ENCODE measurements at regions not wholly inside any gene's neighbourhood (a gene's known extent, or its start where the extent isn't known, plus 50 kb on each side); places are given as distances from the start of the nearest gene placed in this dataset.

DNA sequence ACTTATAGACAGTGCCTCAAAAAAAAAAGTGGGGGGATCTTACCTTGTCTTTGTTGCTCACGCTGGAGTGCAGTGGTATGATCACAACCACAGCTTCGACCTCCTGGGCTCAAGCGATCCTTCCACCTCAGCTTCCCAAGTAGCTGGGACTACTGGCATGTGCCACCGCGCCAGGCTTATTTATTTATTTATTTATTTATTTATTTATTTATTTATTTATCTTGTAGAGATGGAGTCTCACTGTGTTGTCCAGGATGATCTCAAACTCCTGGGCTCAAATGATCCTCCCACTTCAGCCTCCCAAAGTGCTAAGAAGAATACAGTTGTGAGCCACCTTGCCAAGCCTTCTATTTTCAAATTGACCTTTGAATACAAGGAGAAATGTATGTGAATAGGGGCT, 553.0 kb upstream of the BTBD3 start:
- Mint-ChIP-seq H3K4me1 (no peaks in the 10 kb centered on the region), H3K36me3 (ENCODE audit: low read depth) (no peaks in the 10 kb centered on the region), H3K4me3 (no peak overlapping the region), H3K27me3 (no peaks in the 10 kb centered on the region), H3K9me3 (peaks cover 3% of the 10 kb centered on the region), H3K27ac (no peak overlapping the region)
- DNase-seq = no peak
- intact Hi-C loops (cut with micrococcal nuclease) = no loop called here

DNA sequence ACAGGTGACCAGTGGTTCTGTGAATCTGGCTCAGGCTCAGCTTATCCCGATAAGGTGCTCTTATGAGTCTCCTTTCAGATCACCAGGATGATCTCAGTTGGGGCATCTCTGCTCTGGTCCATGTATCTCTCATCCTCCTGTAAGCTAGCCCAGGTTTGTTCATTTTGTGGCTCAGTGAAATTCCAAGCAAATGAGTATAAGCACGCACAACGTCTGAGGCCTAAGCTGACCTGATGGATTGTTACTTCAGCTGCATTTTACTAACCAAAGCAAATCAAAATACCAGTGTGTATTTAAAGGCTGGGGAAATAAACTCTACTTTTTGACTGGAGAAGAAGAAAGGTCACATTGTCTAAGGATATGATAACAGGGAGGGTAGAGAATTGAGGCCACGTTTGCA, 551.0 kb upstream of the BTBD3 start:
- H3K27me3 Mint-ChIP-seq = no peaks in the 10 kb centered on the region
- intact Hi-C loops (cut with micrococcal nuclease) = no loop called here
- no peak for DNase-seq
- no peak overlapping the region for H3K27ac Mint-ChIP-seq
- no peaks in the 10 kb centered on the region for H3K4me1 Mint-ChIP-seq
- peaks cover 3% of the 10 kb centered on the region for H3K9me3 Mint-ChIP-seq
- no peak overlapping the region for H3K4me3 Mint-ChIP-seq
- H3K36me3 Mint-ChIP-seq (ENCODE audit: low read depth) = no peaks in the 10 kb centered on the region

DNA sequence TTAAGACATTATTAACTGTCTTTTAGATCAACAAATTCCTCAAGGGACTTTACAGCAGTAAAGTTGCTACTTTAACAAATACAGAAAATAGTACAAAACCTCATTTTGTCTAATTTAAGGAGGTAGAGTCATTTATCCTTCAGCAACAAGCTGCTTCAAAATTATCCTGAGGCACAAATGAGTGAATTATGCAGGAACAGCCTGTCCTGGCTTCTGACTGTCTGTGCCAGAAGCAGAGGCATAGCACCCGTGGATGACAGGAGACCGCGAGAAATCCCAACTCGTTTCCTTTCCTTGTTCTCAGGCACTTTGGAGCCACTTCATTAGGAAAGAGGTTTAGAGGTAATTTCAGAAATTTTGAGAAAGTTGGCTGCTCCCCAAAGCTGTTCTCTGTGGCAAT, 549.2 kb upstream of the BTBD3 start:
- Mint-ChIP-seq H3K4me3 (no peak overlapping the region), H3K27me3 (no peaks in the 10 kb centered on the region), H3K4me1 (no peaks in the 10 kb centered on the region), H3K36me3 (ENCODE audit: low read depth) (no peaks in the 10 kb centered on the region), H3K27ac (no peak overlapping the region), H3K9me3 (peaks cover 3% of the 10 kb centered on the region)
- DNase-seq = no peak
- intact Hi-C loops (cut with micrococcal nuclease) = no loop called here

DNA sequence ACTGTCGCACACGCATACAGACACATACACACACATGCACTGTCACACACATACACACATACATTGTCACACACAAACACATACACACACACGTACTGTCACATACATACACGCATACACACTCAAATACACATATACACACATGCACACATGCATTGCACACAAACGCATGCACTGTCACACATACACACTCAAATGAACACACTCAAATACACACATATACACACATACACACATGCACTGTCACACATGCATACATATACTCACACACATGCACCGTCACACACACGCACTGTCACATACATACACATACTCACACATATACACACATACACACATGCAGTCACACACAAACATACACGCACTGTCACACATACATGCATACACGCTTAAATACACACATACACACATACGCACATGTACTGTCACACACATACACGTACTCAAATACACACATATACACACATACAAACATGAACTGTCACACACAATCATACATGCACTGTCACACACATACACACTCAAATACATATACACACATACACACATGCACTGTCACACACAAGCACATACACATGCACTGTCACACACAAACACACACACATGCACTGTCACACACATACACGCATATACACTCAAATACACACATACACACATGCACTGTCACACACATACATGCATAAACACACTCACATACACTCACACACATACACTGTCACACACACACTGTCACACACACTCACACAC, 548.6 kb upstream of the BTBD3 start:
- Mint-ChIP-seq H3K27ac (no peak overlapping the region), H3K36me3 (ENCODE audit: low read depth) (no peaks in the 10 kb centered on the region), H3K9me3 (no peaks in the 10 kb centered on the region), H3K27me3 (no peaks in the 10 kb centered on the region), H3K4me1 (no peaks in the 10 kb centered on the region), H3K4me3 (no peak overlapping the region)
- intact Hi-C loops (cut with micrococcal nuclease) = no loop called here
- no peak for DNase-seq

DNA sequence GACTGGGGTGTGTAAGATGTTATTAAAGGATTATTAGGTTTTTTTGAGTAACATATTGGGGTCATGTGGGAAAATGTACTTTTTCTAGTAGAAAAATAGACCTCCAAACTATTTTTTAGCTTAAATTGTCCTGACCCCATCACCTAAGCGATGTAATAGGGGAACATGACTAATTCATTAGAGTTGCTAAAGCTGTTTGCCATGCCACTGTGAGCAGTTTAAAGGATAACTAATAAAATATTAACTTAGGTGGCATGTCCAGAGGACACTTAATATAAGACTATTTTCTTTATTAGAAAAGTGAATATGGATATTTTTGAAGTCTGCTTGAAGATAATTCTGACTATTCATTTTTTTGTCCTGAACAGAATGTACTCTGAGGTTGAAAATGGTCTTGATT, 545.9 kb upstream of the BTBD3 start:
- Mint-ChIP-seq H3K4me1 (no peaks in the 10 kb centered on the region), H3K36me3 (ENCODE audit: low read depth) (no peaks in the 10 kb centered on the region), H3K27me3 (no peaks in the 10 kb centered on the region), H3K27ac (no peak overlapping the region), H3K4me3 (no peak overlapping the region), H3K9me3 (no peaks in the 10 kb centered on the region)
- DNase-seq = no peak
- intact Hi-C loops (cut with micrococcal nuclease) = no loop called here

DNA sequence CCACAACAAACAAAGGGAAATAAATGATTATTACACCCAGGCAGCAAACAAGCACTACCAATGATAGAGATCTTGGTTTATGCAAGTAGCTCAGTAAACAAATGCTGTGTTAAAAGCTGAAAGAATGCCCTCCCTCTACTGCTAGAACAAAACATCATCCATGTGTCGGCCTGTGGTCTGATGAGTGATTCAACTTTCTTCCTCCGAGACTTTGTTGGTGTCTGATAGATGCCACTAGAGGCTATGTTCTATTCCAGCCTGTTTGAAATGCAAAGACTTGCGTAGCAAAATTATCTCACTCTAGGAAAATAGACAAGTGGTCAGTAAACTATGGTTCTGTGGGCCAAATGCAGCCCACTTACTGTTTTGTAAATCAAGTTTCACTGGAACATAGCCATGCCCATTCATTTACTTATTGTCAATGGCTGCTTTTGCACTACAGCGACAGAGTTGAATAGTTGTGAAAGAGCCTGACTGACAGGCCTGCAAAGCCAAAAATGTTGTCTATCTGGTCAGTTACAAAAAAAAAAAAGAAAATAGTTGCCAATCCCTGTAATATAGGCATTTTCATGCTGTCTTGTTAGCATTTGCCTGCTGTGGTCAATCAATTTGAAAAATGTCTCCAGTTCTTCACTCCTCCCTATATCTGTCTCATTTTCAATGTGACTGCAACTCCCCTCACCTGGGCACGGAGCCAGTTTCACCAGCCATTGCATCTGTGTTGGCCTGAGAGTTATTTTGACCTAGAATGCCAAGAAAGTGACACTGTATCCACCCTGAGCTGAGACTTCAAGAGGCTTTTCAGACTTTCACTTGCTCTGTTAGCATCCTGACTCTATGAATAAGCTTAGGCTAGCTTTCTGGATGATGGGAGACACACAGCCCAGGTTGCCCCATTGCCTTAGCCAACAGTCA, 544.6 kb upstream of the BTBD3 start:
- intact Hi-C loops (cut with micrococcal nuclease) = no loop called here
- no peak overlapping the region for H3K27ac Mint-ChIP-seq
- no peak overlapping the region for H3K4me3 Mint-ChIP-seq
- no peaks in the 10 kb centered on the region for H3K4me1 Mint-ChIP-seq
- no peaks in the 10 kb centered on the region for H3K36me3 Mint-ChIP-seq (ENCODE audit: low read depth)
- DNase-seq = no peak
- no peaks in the 10 kb centered on the region for H3K27me3 Mint-ChIP-seq
- H3K9me3 Mint-ChIP-seq = peaks cover 5% of the 10 kb centered on the region

DNA sequence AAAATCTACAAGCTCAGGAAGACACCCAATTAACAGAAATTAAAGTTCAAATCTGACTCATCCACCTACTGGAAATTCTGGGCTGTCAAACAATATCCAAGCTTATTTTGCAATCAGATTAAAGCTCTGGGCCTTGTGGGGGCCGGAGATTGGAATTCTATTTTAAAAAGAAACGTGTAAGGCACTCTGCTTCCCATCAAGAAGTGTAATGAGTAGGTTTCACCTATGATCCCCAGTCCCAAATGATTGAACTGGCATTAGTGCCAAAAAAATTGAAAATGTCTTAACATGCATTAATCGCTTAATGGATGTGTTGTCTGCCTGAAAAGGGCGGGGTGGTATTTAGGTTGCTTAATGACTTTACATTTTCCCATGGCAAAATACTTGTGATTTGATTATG, 542.4 kb upstream of the BTBD3 start:
- Mint-ChIP-seq H3K4me3 (no peak overlapping the region), H3K27ac (no peak overlapping the region), H3K27me3 (no peaks in the 10 kb centered on the region), H3K9me3 (peaks cover 5% of the 10 kb centered on the region), H3K36me3 (ENCODE audit: low read depth) (no peaks in the 10 kb centered on the region), H3K4me1 (no peaks in the 10 kb centered on the region)
- intact Hi-C loops (cut with micrococcal nuclease) = no loop called here
- no peak for DNase-seq

DNA sequence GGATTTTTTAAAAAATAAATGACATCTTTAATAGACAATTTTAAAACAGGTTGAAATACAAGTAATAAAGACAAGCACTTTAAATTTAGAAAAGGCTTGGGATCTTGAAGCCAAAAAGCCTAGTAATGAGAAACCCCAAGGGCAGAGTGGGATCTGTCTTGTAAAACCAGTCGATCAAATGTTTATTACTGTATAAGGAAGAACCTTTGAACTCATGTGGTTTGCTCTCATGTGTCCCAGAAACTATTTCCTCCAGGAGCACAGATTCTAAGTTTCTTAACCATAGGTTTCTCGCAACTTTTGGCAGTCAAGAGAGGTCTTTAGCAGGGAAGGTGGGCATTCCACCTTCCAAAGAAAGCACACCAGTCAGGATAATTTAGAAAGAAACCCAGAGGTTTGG, 541.7 kb upstream of the BTBD3 start:
- no peaks in the 10 kb centered on the region for H3K36me3 Mint-ChIP-seq (ENCODE audit: low read depth)
- H3K4me1 Mint-ChIP-seq = no peaks in the 10 kb centered on the region
- intact Hi-C loops (cut with micrococcal nuclease) = no loop called here
- H3K27ac Mint-ChIP-seq = no peak overlapping the region
- no peak overlapping the region for H3K4me3 Mint-ChIP-seq
- DNase-seq = no peak
- H3K27me3 Mint-ChIP-seq = no peaks in the 10 kb centered on the region
- H3K9me3 Mint-ChIP-seq = peaks cover 10% of the 10 kb centered on the region

DNA sequence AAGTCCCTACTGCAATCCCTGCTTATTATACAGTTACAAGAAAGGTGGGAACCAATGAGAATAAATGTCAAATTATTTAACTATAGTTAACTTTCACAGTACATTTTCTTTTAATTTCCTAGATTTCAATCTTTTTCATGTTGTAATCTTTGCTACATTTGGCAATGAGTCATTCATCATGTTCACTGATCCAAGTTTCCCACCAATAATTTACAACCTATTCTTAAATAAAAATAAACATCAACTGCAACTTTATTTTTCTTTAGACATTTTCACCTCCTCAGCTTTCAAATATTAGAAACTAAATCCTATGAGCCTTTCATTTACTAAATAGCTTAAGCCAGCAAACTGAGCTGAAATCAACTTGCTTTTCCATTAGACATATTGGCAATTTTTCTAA, 541.3 kb upstream of the BTBD3 start:
- Mint-ChIP-seq H3K27ac (no peak overlapping the region), H3K4me3 (no peak overlapping the region), H3K27me3 (no peaks in the 10 kb centered on the region), H3K4me1 (no peaks in the 10 kb centered on the region), H3K9me3 (peaks cover 10% of the 10 kb centered on the region), H3K36me3 (ENCODE audit: low read depth) (no peaks in the 10 kb centered on the region)
- DNase-seq = no peak
- intact Hi-C loops (cut with micrococcal nuclease) = no loop called here

DNA sequence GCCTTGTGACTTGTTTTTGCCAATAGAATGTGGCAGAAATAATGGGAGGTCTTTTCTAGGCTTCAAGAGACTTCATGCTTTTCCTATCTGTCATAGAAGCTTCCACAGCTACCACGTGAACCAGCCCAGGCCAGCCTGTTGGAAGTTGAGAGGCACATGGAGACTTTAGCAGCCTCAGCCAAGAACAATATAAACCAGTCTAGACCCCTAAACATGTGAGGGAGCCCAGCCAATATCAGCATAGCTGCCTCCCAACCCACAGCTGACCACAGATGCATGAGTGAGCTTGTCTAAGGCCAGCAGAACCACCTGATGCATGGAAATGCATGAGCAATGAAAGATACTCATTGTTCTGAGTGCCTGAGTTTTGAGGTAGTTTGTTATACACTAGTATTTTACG, 540.7 kb upstream of the BTBD3 start:
- Mint-ChIP-seq H3K4me1 (no peaks in the 10 kb centered on the region), H3K27ac (no peak overlapping the region), H3K27me3 (no peaks in the 10 kb centered on the region), H3K4me3 (no peak overlapping the region), H3K9me3 (peaks cover 10% of the 10 kb centered on the region), H3K36me3 (ENCODE audit: low read depth) (no peaks in the 10 kb centered on the region)
- DNase-seq = no peak
- intact Hi-C loops (cut with micrococcal nuclease) = no loop called here

DNA sequence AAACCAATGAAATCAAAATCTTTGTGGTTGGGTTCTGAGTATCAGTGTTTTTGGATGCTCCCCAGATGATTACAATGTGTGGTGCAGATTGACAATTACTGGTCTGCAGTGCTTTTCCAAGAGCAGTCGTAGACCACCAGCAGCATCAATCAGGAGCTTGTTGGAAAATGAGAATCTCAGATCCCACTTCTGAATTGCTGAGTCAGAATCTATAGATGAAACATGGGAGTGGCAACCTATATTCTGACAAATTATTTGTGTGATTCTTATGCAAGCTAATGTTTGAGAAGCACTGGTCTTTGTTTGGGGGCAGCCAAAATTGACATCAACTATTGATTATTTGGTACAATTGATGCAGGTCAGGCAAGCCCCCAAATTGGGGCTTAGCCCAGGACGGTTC, 539.9 kb upstream of the BTBD3 start:
- H3K9me3 Mint-ChIP-seq = peaks cover 10% of the 10 kb centered on the region
- no peaks in the 10 kb centered on the region for H3K27me3 Mint-ChIP-seq
- intact Hi-C loops (cut with micrococcal nuclease) = no loop called here
- H3K27ac Mint-ChIP-seq = no peak overlapping the region
- H3K4me3 Mint-ChIP-seq = no peak overlapping the region
- H3K4me1 Mint-ChIP-seq = no peaks in the 10 kb centered on the region
- DNase-seq = no peak
- H3K36me3 Mint-ChIP-seq (ENCODE audit: low read depth) = no peaks in the 10 kb centered on the region

DNA sequence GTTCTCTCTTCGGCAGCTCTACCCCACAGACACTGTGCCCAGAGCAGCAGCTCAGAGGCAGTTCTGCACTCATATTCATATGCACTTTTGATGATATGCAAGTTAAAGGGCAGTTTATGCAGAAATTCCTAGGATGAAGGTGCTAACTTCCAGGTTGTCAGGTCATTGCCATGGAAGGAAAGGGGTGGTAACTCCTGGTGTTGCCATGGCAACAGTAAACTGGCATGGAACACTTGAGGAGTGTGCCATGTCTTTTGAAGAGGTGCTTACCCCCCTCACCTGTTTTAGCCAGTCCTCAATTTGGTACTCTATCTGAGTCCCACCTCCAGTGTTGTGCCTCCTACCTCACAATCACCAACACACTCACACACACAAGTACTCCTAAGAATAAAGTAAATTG, 539.4 kb upstream of the BTBD3 start:
- Mint-ChIP-seq H3K4me1 (no peaks in the 10 kb centered on the region), H3K27me3 (no peaks in the 10 kb centered on the region), H3K4me3 (no peak overlapping the region), H3K27ac (no peak overlapping the region), H3K36me3 (ENCODE audit: low read depth) (no peaks in the 10 kb centered on the region), H3K9me3 (peaks cover 10% of the 10 kb centered on the region)
- no peak for DNase-seq
- intact Hi-C loops (cut with micrococcal nuclease) = no loop called here

DNA sequence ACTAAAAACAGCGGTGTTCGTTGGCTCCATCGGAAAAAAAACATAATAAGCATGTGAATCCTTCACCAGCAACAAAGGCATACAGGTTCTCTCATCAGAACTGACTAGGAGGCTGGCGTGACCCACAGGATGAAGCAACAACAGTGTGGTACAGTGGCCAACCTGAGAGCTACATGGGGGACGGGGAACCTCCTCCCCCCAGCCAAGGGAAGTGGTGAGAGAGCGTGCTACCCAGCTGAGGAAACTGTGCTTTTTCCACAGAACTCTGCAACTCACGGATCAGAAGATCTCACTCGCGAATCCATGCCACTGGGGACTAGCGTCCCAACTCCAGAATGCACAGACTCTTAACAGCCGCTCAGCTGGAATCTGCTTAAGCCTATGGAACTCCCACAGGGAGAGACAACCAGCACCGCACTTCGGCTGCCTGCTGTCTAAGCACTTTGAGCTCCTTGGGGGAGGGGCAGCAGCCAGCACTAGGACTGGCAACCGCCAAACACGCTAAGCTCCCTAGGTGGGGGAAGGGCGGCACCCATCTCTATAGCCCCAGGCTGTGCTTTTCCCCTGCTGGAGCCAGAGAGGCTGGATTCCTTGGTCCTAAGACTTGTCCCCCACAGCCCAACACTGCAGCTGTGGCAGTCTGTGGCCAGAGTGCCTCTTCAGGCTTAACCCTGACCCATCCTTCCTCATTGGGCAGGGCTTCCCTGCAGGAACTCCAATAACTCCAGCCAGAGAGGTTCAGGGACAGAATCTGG, 538.3 kb upstream of the BTBD3 start:
- no peak overlapping the region for H3K27ac Mint-ChIP-seq
- no peak for DNase-seq
- H3K36me3 Mint-ChIP-seq (ENCODE audit: low read depth) = no peaks in the 10 kb centered on the region
- H3K4me1 Mint-ChIP-seq = no peaks in the 10 kb centered on the region
- H3K27me3 Mint-ChIP-seq = no peaks in the 10 kb centered on the region
- no peak overlapping the region for H3K4me3 Mint-ChIP-seq
- intact Hi-C loops (cut with micrococcal nuclease) = no loop called here
- H3K9me3 Mint-ChIP-seq = peaks cover 10% of the 10 kb centered on the region

DNA sequence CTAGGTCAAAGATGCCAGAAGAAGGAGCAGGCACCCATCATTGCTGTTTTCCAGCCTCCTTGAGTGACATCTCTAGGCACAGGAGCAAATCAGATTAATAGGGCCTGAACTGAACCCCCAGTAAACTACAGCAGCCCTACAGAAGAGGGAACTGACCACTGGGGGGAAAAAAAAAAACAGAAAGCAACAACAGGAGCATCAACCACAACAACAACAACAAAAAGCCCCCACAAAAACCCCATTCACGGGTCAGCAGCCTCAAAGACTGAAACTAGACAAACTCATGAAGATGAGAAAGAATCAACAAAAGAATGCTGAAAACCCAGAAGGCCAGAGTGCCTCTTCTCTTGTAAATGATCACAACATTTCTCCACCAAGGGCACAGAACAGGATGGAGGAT, 537.4 kb upstream of the BTBD3 start:
- no peak overlapping the region for H3K4me3 Mint-ChIP-seq
- intact Hi-C loops (cut with micrococcal nuclease) = no loop called here
- no peaks in the 10 kb centered on the region for H3K27me3 Mint-ChIP-seq
- H3K4me1 Mint-ChIP-seq = no peaks in the 10 kb centered on the region
- no peaks in the 10 kb centered on the region for H3K36me3 Mint-ChIP-seq (ENCODE audit: low read depth)
- no peak overlapping the region for H3K27ac Mint-ChIP-seq
- peaks cover 10% of the 10 kb centered on the region for H3K9me3 Mint-ChIP-seq
- DNase-seq = no peak
